OCI-LY1 (cell line): ENCODE measurements at regions not wholly inside any gene's neighbourhood (a gene's known extent, or its start where the extent isn't known, plus 50 kb on each side); places are given as distances from the start of the nearest gene placed in this dataset.

Source experiments
- H2AFZ ChIP-seq: fragments of 200-600 bp; sonication (generic), shearing (Covaris generic); 2 replicates; pipeline ENCODE4 v1.6.0; 2014; ENCODE audit warnings: antibody characterized with exemption, mild to moderate bottlenecking, low read length
- H3F3A ChIP-seq: fragments of 200-600 bp; sonication (generic), shearing (Covaris generic); 2 replicates; pipeline ENCODE4 v1.6.0; 2014; ENCODE audit warnings: mild to moderate bottlenecking, antibody characterized with exemption, low read length, moderate library complexity; ENCODE audit not compliant: insufficient read depth
- H3K27ac ChIP-seq: fragments of 200-600 bp; sonication (generic); 2 replicates; pipeline ENCODE4 v1.5.1; 2014; ENCODE audit warnings: low read length, mixed run types, mild to moderate bottlenecking, low read depth; ENCODE audit not compliant: poor library complexity, severe bottlenecking
- H3K27me3 ChIP-seq: fragments of 200-600 bp; sonication (generic); 2 replicates; pipeline ENCODE4 v1.6.0; 2014; ENCODE audit warnings: antibody characterized with exemption, mild to moderate bottlenecking, low read length, moderate library complexity; ENCODE audit not compliant: insufficient read depth
- H3K36me3 ChIP-seq: fragments of 200-600 bp; sonication (generic); 2 replicates; pipeline ENCODE4 v1.6.1; 2014; ENCODE audit warnings: mild to moderate bottlenecking, antibody characterized with exemption, low read length, moderate library complexity, mixed read lengths; ENCODE audit not compliant: insufficient read depth
- H3K4me1 ChIP-seq: fragments of 200-600 bp; sonication (generic); 2 replicates; pipeline ENCODE4 v1.5.1; 2014; ENCODE audit warnings: mild to moderate bottlenecking, low read length, moderate library complexity; ENCODE audit not compliant: insufficient read depth, severe bottlenecking
- H3K4me2 ChIP-seq: fragments of 200-600 bp; sonication (generic), shearing (Covaris generic); 2 replicates; pipeline ENCODE4 v1.6.1; 2014; ENCODE audit warnings: low read length
- H3K4me3 ChIP-seq: fragments of 200-600 bp; sonication (generic); 2 replicates; pipeline ENCODE4 v1.5.1; 2014; ENCODE audit warnings: low read length, low read depth, mild to moderate bottlenecking, mixed read lengths; ENCODE audit not compliant: poor library complexity, severe bottlenecking
- H3K79me2 ChIP-seq: fragments of 200-600 bp; shearing (Covaris generic); 2 replicates; pipeline ENCODE4 v1.6.1; 2016; ENCODE audit warnings: mixed run types, low read length, mixed read lengths; ENCODE audit not compliant: insufficient read depth
- H3K9ac ChIP-seq: fragments of 200-600 bp; sonication (generic), shearing (Covaris generic); 2 replicates; pipeline ENCODE4 v1.6.1; 2014; ENCODE audit warnings: mild to moderate bottlenecking, low read length, mixed read lengths
- H3K9me2 ChIP-seq: fragments of 200-600 bp; sonication (generic), shearing (Covaris generic); 2 replicates; pipeline ENCODE4 v1.6.1; 2014; ENCODE audit warnings: low read depth, mild to moderate bottlenecking, low read length, mixed read lengths
- H3K9me3 ChIP-seq: fragments of 200-600 bp; shearing (Covaris generic); 2 replicates; pipeline ENCODE4 v1.6.1; 2014; ENCODE audit warnings: low read length, mixed read lengths
- H4K20me1 ChIP-seq: fragments of 200-600 bp; sonication (generic), shearing (Covaris generic); 2 replicates; pipeline ENCODE4 v1.6.0; 2016; ENCODE audit warnings: mild to moderate bottlenecking, low read length; ENCODE audit not compliant: insufficient read depth
- CTCF ChIP-seq: fragments of 200-600 bp; sonication (generic), shearing (Covaris generic); IDR thresholded peaks from 2 replicates; pipeline ENCODE4 v1.5.1; 2017; ENCODE audit warnings: mild to moderate bottlenecking, antibody characterized with exemption, low read length, moderate library complexity, mixed read lengths
- EZH2 ChIP-seq: fragments of 200-600 bp; sonication (generic), shearing (Covaris generic); IDR thresholded peaks from 2 replicates; pipeline ENCODE4 v1.8.0; 2017; ENCODE audit warnings: borderline replicate concordance, mixed run types, mild to moderate bottlenecking, antibody characterized with exemption, low read length, moderate library complexity, mixed read lengths

GRCh38 chr5:30050056-30050815 is 1143.2 kb upstream of the CDH6 start:
- Histone ChIP-seq H4K20me1 (no peaks in the 10 kb centered on the region), H3K9me2 (no peaks in the 10 kb centered on the region)

GRCh38 chr5:30042677-30043076 is 1150.8 kb upstream of the CDH6 start:
- H3K27me3 ChIP-seq, result no peaks in the 10 kb centered on the region
- H3K9me2 ChIP-seq, result no peaks in the 10 kb centered on the region
- H3K79me2 ChIP-seq, result no peaks in the 10 kb centered on the region
- no peaks in the 10 kb centered on the region for H3F3A ChIP-seq
- no peak overlapping the region for H3K4me3 ChIP-seq
- no peak overlapping the region for H3K4me2 ChIP-seq
- H2AFZ ChIP-seq, result no peak overlapping the region
- no peaks in the 10 kb centered on the region for H4K20me1 ChIP-seq
- H3K9me3 ChIP-seq, result no peaks in the 10 kb centered on the region
- no peaks in the 10 kb centered on the region for H3K36me3 ChIP-seq
- H3K9ac ChIP-seq, result no peak overlapping the region
- H3K27ac ChIP-seq, result no peak overlapping the region
- TF ChIP-seq EZH2, result no peak
- no peak for TF ChIP-seq CTCF
- H3K4me1 ChIP-seq, result no peaks in the 10 kb centered on the region

More at GRCh38 chr5:30050056-30050815, 1143.2 kb upstream of the CDH6 start:
- H3K9ac ChIP-seq, result no peak overlapping the region
- no peaks in the 10 kb centered on the region for H3K79me2 ChIP-seq
- H3K9me3 ChIP-seq, result no peaks in the 10 kb centered on the region
- no peak overlapping the region for H3K27ac ChIP-seq
- no peak overlapping the region for H2AFZ ChIP-seq
- H3K4me3 ChIP-seq, result no peak overlapping the region
- no peaks in the 10 kb centered on the region for H3K27me3 ChIP-seq
- no peaks in the 10 kb centered on the region for H3F3A ChIP-seq
- H3K4me2 ChIP-seq, result no peak overlapping the region
- TF ChIP-seq CTCF (no peak), EZH2 (no peak)
- H3K36me3 ChIP-seq, result no peaks in the 10 kb centered on the region
- no peaks in the 10 kb centered on the region for H3K4me1 ChIP-seq

GRCh38 chr5:30041831-30042385 is 1151.6 kb upstream of the CDH6 start:
- no peak for TF ChIP-seq CTCF
- no peak for TF ChIP-seq EZH2
- Histone ChIP-seq H3K4me3 (no peak overlapping the region), H3K9ac (no peak overlapping the region), H3F3A (no peaks in the 10 kb centered on the region), H2AFZ (no peak overlapping the region), H3K4me2 (no peak overlapping the region), H3K27ac (no peak overlapping the region), H3K9me3 (no peaks in the 10 kb centered on the region), H3K4me1 (no peaks in the 10 kb centered on the region), H3K36me3 (no peaks in the 10 kb centered on the region), H3K79me2 (no peaks in the 10 kb centered on the region), H3K27me3 (no peaks in the 10 kb centered on the region), H3K9me2 (no peaks in the 10 kb centered on the region), H4K20me1 (no peaks in the 10 kb centered on the region)
